Liver (tissue), 3 donors: ENCODE measurements at regions not wholly inside any gene's neighbourhood (a gene's known extent, or its start where the extent isn't known, plus 50 kb on each side); places are given as distances from the start of the nearest gene placed in this dataset.

Experiments
- CTCF ChIP-seq: fragments of 150-350 bp; IDR thresholded peaks from 2 replicates; pipeline ENCODE4 v1.5.1; 2017; ENCODE audit warnings: improper control_type of control experiment, low read depth, low read length; ENCODE audit not compliant: missing input control
- FOXA1 ChIP-seq: IDR thresholded peaks from 2 replicates; pipeline ENCODE4 v1.6.1; 2016; ENCODE audit warnings: antibody characterized with exemption
- FOXA2 ChIP-seq: IDR thresholded peaks from 2 replicates; pipeline ENCODE4 v1.6.1; 2016; ENCODE audit warnings: antibody characterized with exemption
- MAX ChIP-seq: IDR thresholded peaks from 2 replicates; pipeline ENCODE4 v1.6.1; 2016; ENCODE audit warnings: antibody characterized with exemption
- RAD21 ChIP-seq, 2 donors: IDR thresholded peaks; 2 replicates each; pipeline ENCODE4 v1.6.1; 2016; ENCODE audit warnings: antibody characterized with exemption in 2 of 2, mild to moderate bottlenecking in 2 of 2
- REST ChIP-seq: IDR thresholded peaks from 2 replicates; pipeline ENCODE4 v1.6.1; 2016; ENCODE audit warnings: antibody characterized with exemption, mild to moderate bottlenecking
- SP1 ChIP-seq: IDR thresholded peaks from 2 replicates; pipeline ENCODE4 v1.6.1; 2018; ENCODE audit warnings: antibody characterized with exemption, mild to moderate bottlenecking
- TAF1 ChIP-seq: conservative IDR thresholded peaks from 2 replicates; pipeline ENCODE4 v1.6.1; 2016; ENCODE audit warnings: antibody characterized with exemption, mild to moderate bottlenecking
- donor health status: healthy.
- donor health status: healthy.

- no peak for TF ChIP-seq CTCF
- no peak for TF ChIP-seq FOXA2
- no peak for TF ChIP-seq TAF1
- no peak for TF ChIP-seq MAX
- no peak for TF ChIP-seq REST
- no peak for TF ChIP-seq SP1
- TF ChIP-seq FOXA1, result no peak
- TF ChIP-seq RAD21 (IDR thresholded peaks at IDR 0.05), result no peak
Measured at GRCh38 chr2:188676010-188676400, 298.2 kb upstream of the COL3A1 start.
